ENCODE measurements at regions not wholly inside any gene's neighbourhood (a gene's known extent, or its start where the extent isn't known, plus 50 kb on each side); places are given as distances from the start of the nearest gene placed in this dataset.

- TF ChIP-seq POLR2A (IDR thresholded peaks at IDR 0.05), result no peak
- TF ChIP-seq EP300 (IDR thresholded peaks at IDR 0.05; ENCODE audit: low read depth), result no peak
- no peak for TF ChIP-seq CTCF (IDR thresholded peaks at IDR 0.05)
- TF ChIP-seq POLR2AphosphoS5 (IDR thresholded peaks at IDR 0.05), result no peak
- Histone ChIP-seq H3K27me3 (no peaks in the 10 kb centered on the region), H3K4me3 (no peak overlapping the region), H3K27ac (no peak overlapping the region), H3K36me3 (no peaks in the 10 kb centered on the region), H3K4me1 (no peaks in the 10 kb centered on the region), H3K9me3 (no peaks in the 10 kb centered on the region)
- intact Hi-C loops (cut with DNase I; ENCODE audit: low total_unique reads) (no loop called here), in situ Hi-C loops (cut with MboI; ENCODE audit: low pct_ligation_motif_present in 1 of 4, low pct_unique_long_range_greater_than_20kb in 1 of 4, low sequenced_read_pairs in 3 of 4) (no loop called here)
- no peak for DNase-seq
- 61 to 75% methylated on average over 2 to 5 of the region's 5 CpGs for WGBS, 2 donors (ENCODE audit: low coverage in 1 of 2)
Measured at GRCh38 chr12:23084236-23084995, 459.4 kb downstream of the ETNK1 start.

- in situ Hi-C loops (cut with MboI; ENCODE audit: low pct_ligation_motif_present in 1 of 4, low pct_unique_long_range_greater_than_20kb in 1 of 4, low sequenced_read_pairs in 3 of 4), result no loop called here
Measured at GRCh38 chr12:23088594-23088993, 463.6 kb downstream of the ETNK1 start.

GRCh38 chr12:23093488-23093887, 468.5 kb downstream of the ETNK1 start:
- Histone ChIP-seq H3K9me3 (no peaks in the 10 kb centered on the region), H3K27me3 (no peaks in the 10 kb centered on the region), H3K4me1 (no peaks in the 10 kb centered on the region), H3K36me3 (no peaks in the 10 kb centered on the region), H3K27ac (no peak overlapping the region), H3K4me3 (no peak overlapping the region)
- TF ChIP-seq EP300 (IDR thresholded peaks at IDR 0.05; ENCODE audit: low read depth) (no peak), CTCF (IDR thresholded peaks at IDR 0.05) (no peak), POLR2A (IDR thresholded peaks at IDR 0.05) (no peak), POLR2AphosphoS5 (IDR thresholded peaks at IDR 0.05) (no peak)
- in situ Hi-C loops (cut with MboI; ENCODE audit: low pct_ligation_motif_present in 1 of 4, low pct_unique_long_range_greater_than_20kb in 1 of 4, low sequenced_read_pairs in 3 of 4), result no loop called here
- intact Hi-C loops (cut with DNase I; ENCODE audit: low total_unique reads), result no loop called here
- 82 to 91% methylated on average over 2 of the region's 2 CpGs for WGBS, 2 donors (ENCODE audit: low coverage in 1 of 2)
- no peak for DNase-seq

More at GRCh38 chr12:23088594-23088993, 463.6 kb downstream of the ETNK1 start:
- TF ChIP-seq POLR2A (IDR thresholded peaks at IDR 0.05) (no peak), CTCF (IDR thresholded peaks at IDR 0.05) (no peak), EP300 (IDR thresholded peaks at IDR 0.05; ENCODE audit: low read depth) (no peak), POLR2AphosphoS5 (IDR thresholded peaks at IDR 0.05) (no peak)
- WGBS, 2 donors (ENCODE audit: low coverage in 1 of 2), result 67 to 72% methylated on average over 1 of the region's 1 CpG
- no peaks in the 10 kb centered on the region for H3K27me3 ChIP-seq
- H3K9me3 ChIP-seq, result no peaks in the 10 kb centered on the region
- H3K27ac ChIP-seq, result no peak overlapping the region
- H3K4me3 ChIP-seq, result no peak overlapping the region
- no peak for DNase-seq
- intact Hi-C loops (cut with DNase I; ENCODE audit: low total_unique reads), result no loop called here
- no peaks in the 10 kb centered on the region for H3K36me3 ChIP-seq
- no peaks in the 10 kb centered on the region for H3K4me1 ChIP-seq

- TF ChIP-seq EP300 (IDR thresholded peaks at IDR 0.05; ENCODE audit: low read depth) (no peak), POLR2AphosphoS5 (IDR thresholded peaks at IDR 0.05) (no peak), POLR2A (IDR thresholded peaks at IDR 0.05) (no peak), CTCF (IDR thresholded peaks at IDR 0.05) (no peak)
- no peaks in the 10 kb centered on the region for H3K9me3 ChIP-seq
- intact Hi-C loops (cut with DNase I; ENCODE audit: low total_unique reads) (no loop called here), in situ Hi-C loops (cut with MboI; ENCODE audit: low pct_ligation_motif_present in 1 of 4, low pct_unique_long_range_greater_than_20kb in 1 of 4, low sequenced_read_pairs in 3 of 4) (no loop called here)
- no peaks in the 10 kb centered on the region for H3K4me1 ChIP-seq
- H3K27ac ChIP-seq, result no peak overlapping the region
- no peaks in the 10 kb centered on the region for H3K36me3 ChIP-seq
- no peaks in the 10 kb centered on the region for H3K27me3 ChIP-seq
- DNase-seq, result no peak
- WGBS, 2 donors (ENCODE audit: low coverage in 1 of 2), result 97 to 100% methylated on average over 1 of the region's 1 CpG
- no peak overlapping the region for H3K4me3 ChIP-seq
Measured at GRCh38 chr12:23096321-23096720, 471.4 kb downstream of the ETNK1 start.
